H1 (cell line): ENCODE measurements at regions not wholly inside any gene's neighbourhood (a gene's known extent, or its start where the extent isn't known, plus 50 kb on each side); places are given as distances from the start of the nearest gene placed in this dataset.
A peak's percentile ranks its signal among the peaks of the same experiment; 100 is the strongest.

Experiments used
- CTCF ChIA-PET: fragments of 300-600 bp; sonication (Branson Sonifier 250); formaldehyde crosslinking; loops from one replicate; lab custom pipeline; 2021; ENCODE audit not compliant: partially characterized antibody; lab: Charles Lee
- POLR2A ChIA-PET: fragments of 300-600 bp; sonication (Branson Sonifier 250); formaldehyde crosslinking; loops from one replicate; lab custom pipeline; 2021; ENCODE audit warnings: inconsistent platforms; ENCODE audit not compliant: partially characterized antibody; lab: Charles Lee
- DNase-seq, 2 experiments: peaks; one replicate each; pipeline versions ENCODE4 v3.0.0 to v3.0.0-alpha.2; 2010 to 2022; ENCODE audit warnings: low spot score in 2 of 2, low read depth in 1 of 2, mixed read lengths in 1 of 2
- FAIRE-seq: peaks from 2 replicates; lab custom pipeline; 2011; peaks lifted over from hg19 to GRCh38; lab: Jason Lieb, UNC
- H2AFZ ChIP-seq: 2 replicates; pipeline ENCODE4 v1.8.1; 2012; ENCODE audit warnings: low read length, inconsistent platforms
- H2AK5ac ChIP-seq: 2 replicates; pipeline ENCODE4 v1.6.1; 2013; ENCODE audit warnings: low read depth, low read length
- H2BK120ac ChIP-seq: replicated peaks from 2 replicates; pipeline ENCODE3; 2013; ENCODE audit warnings: low read depth, low read length, inconsistent platforms
- H2BK12ac ChIP-seq: 2 replicates; pipeline ENCODE4 v1.6.1; 2013; ENCODE audit warnings: low read depth, low read length
- H2BK15ac ChIP-seq: 2 replicates; pipeline ENCODE4 v1.6.1; 2013; ENCODE audit warnings: low read length
- H2BK20ac ChIP-seq: 2 replicates; pipeline ENCODE4 v1.6.1; 2013; ENCODE audit warnings: low read length
- H2BK5ac ChIP-seq: 2 replicates; pipeline ENCODE4 v1.6.1; 2013; ENCODE audit warnings: low read depth, low read length
- H3K14ac ChIP-seq: 2 replicates; pipeline ENCODE4 v1.6.1; 2013; ENCODE audit warnings: inconsistent platforms; ENCODE audit not compliant: insufficient read length
- H3K18ac ChIP-seq: 2 replicates; pipeline ENCODE4 v1.6.1; 2013; ENCODE audit warnings: low read length; ENCODE audit errors: extremely low read depth
- H3K23ac ChIP-seq: 2 replicates; pipeline ENCODE4 v1.6.1; 2013; ENCODE audit warnings: inconsistent platforms; ENCODE audit not compliant: insufficient read length
- H3K23me2 ChIP-seq: 2 replicates; pipeline ENCODE4 v1.6.1; 2013; ENCODE audit warnings: low read depth, low read length
- H3K27ac ChIP-seq: 2 replicates; pipeline ENCODE4 v1.6.1; 2011; ENCODE audit warnings: low read depth, low read length, inconsistent platforms
- H3K27me3 ChIP-seq, 4 experiments: replicated peaks in 1 of 4; 1 replicate in 1 of 4; 2 replicates in 3 of 4; pipeline versions ENCODE4 v1.6.1 to v1.8.1; 2011 to 2013; ENCODE audit warnings: low read length in 3 of 4, mild to moderate bottlenecking in 3 of 4, inconsistent platforms in 2 of 4, mixed read lengths in 2 of 4, moderate library complexity in 1 of 4; ENCODE audit not compliant: control insufficient read depth in 3 of 4, insufficient read depth in 3 of 4; ENCODE audit errors: extremely low read depth in 1 of 4
- H3K36me3 ChIP-seq, 4 experiments: 2 replicates each; pipeline versions ENCODE4 v1.6.1 to v1.8.1; 2011 to 2013; ENCODE audit warnings: mild to moderate bottlenecking in 4 of 4, low read length in 3 of 4, moderate library complexity in 2 of 4, control low read depth in 1 of 4, inconsistent platforms in 1 of 4; ENCODE audit not compliant: insufficient read depth in 4 of 4, control insufficient read depth in 2 of 4
- H3K4ac ChIP-seq: replicated peaks from 2 replicates; pipeline ENCODE3; 2013; ENCODE audit warnings: low read length, low read depth, mixed read lengths, inconsistent platforms; ENCODE audit not compliant: insufficient read length
- H3K4me1 ChIP-seq, 4 experiments: replicated peaks in 1 of 4; 1 replicate in 1 of 4; 2 replicates in 3 of 4; pipeline versions ENCODE4 v1.6.1 to v1.8.1; 2011 to 2013; ENCODE audit warnings: low read length in 3 of 4, inconsistent platforms in 2 of 4, mixed read lengths in 1 of 4; ENCODE audit not compliant: insufficient read depth in 4 of 4, control insufficient read depth in 3 of 4
- H3K4me2 ChIP-seq, 2 experiments: 2 replicates each; pipeline versions ENCODE4 v1.6.1 to v1.8.1; 2011 to 2013; ENCODE audit warnings: low read depth in 2 of 2, low read length in 2 of 2, control low read depth in 1 of 2, inconsistent platforms in 1 of 2, mild to moderate bottlenecking in 1 of 2; ENCODE audit not compliant: insufficient read depth in 1 of 2
- H3K4me3 ChIP-seq, 4 experiments: fragments of 200-600, 300-600 bp in 1 of 4; sonication (generic), shearing (Covaris generic), sonication (Bioruptor Twin) in 1 of 4; 2 replicates each; pipeline versions ENCODE4 v1.5.1 to v1.8.1; 2011 to 2016; ENCODE audit warnings: low read length in 4 of 4, low read depth in 3 of 4, control low read depth in 2 of 4, inconsistent platforms in 2 of 4, mild to moderate bottlenecking in 2 of 4, mixed read lengths in 1 of 4, moderate library complexity in 1 of 4; ENCODE audit not compliant: insufficient read depth in 2 of 4; ENCODE audit errors: extremely low read depth in 1 of 4
- H3K56ac ChIP-seq: replicated peaks from 2 replicates; pipeline ENCODE3; 2013; ENCODE audit warnings: low read depth, mild to moderate bottlenecking, mixed read lengths, low read length, inconsistent platforms; ENCODE audit not compliant: insufficient read length
- H3K79me1 ChIP-seq: 2 replicates; pipeline ENCODE4 v1.6.1; 2013; ENCODE audit warnings: low read depth, low read length, control low read depth
- H3K79me2 ChIP-seq, 2 experiments: 2 replicates each; pipeline versions ENCODE4 v1.6.1 to v1.8.1; 2012 to 2013; ENCODE audit warnings: low read length in 2 of 2, mild to moderate bottlenecking in 2 of 2, inconsistent platforms in 1 of 2; ENCODE audit not compliant: insufficient read depth in 2 of 2, control insufficient read depth in 1 of 2
- H3K9ac ChIP-seq, 4 experiments: replicated peaks in 1 of 4; 1 replicate in 1 of 4; 2 replicates in 3 of 4; pipeline versions ENCODE4 v1.6.1 to v1.8.1; 2011 to 2013; ENCODE audit warnings: low read depth in 3 of 4, low read length in 3 of 4, control low read depth in 2 of 4, mild to moderate bottlenecking in 2 of 4, moderate library complexity in 2 of 4, inconsistent platforms in 1 of 4; ENCODE audit errors: extremely low read depth in 1 of 4
- H3K9me3 ChIP-seq, 2 experiments: 2 replicates each; pipeline versions ENCODE4 v1.6.1 to v1.8.1; 2012 to 2013; ENCODE audit warnings: mild to moderate bottlenecking in 2 of 2, moderate library complexity in 2 of 2, control low read depth in 1 of 2, inconsistent platforms in 1 of 2, low read depth in 1 of 2, low read length in 1 of 2, mixed read lengths in 1 of 2; ENCODE audit not compliant: insufficient read depth in 2 of 2
- H4K20me1 ChIP-seq, 2 experiments: replicated peaks in 1 of 2; 2 replicates each; pipeline versions ENCODE3 to v1.8.1; 2011 to 2013; ENCODE audit warnings: inconsistent platforms in 2 of 2, low read length in 2 of 2, mild to moderate bottlenecking in 1 of 2; ENCODE audit not compliant: insufficient read depth in 2 of 2, control insufficient read depth in 1 of 2
- H4K5ac ChIP-seq: 2 replicates; pipeline ENCODE4 v1.6.1; 2013; ENCODE audit warnings: low read length, low read depth, mixed read lengths, inconsistent platforms; ENCODE audit not compliant: insufficient read length
- H4K8ac ChIP-seq: 2 replicates; pipeline ENCODE4 v1.8.0; 2013; ENCODE audit warnings: mild to moderate bottlenecking, moderate library complexity, low read length, inconsistent platforms; ENCODE audit not compliant: insufficient read depth; ENCODE audit errors: extremely low read depth
- H4K91ac ChIP-seq: replicated peaks from 2 replicates; pipeline ENCODE3; 2013; ENCODE audit warnings: low read length, mixed read lengths, inconsistent platforms; ENCODE audit not compliant: insufficient read length
- ASH2L ChIP-seq: fragments of 200-600, 300-600 bp; sonication (generic); IDR thresholded peaks from one replicate; pipeline ENCODE4 v1.7.1; 2017; ENCODE audit warnings: low read length
- ATF3 ChIP-seq: IDR thresholded peaks from 2 replicates; pipeline ENCODE4 v1.6.1; 2011; ENCODE audit warnings: low read depth, mild to moderate bottlenecking, low read length; ENCODE audit not compliant: insufficient read depth
- CREB1 ChIP-seq: IDR thresholded peaks from 2 replicates; pipeline ENCODE4 v1.6.1; 2012; ENCODE audit warnings: inconsistent platforms
- EP300 ChIP-seq, 2 experiments: IDR thresholded peaks; 1 replicate in 1 of 2; 2 replicates in 1 of 2; pipeline ENCODE4 v1.6.1; 2011 to 2012; ENCODE audit warnings: low read depth in 2 of 2, low read length in 2 of 2, mild to moderate bottlenecking in 2 of 2, borderline replicate concordance in 1 of 2, inconsistent platforms in 1 of 2, moderate library complexity in 1 of 2
- JUND ChIP-seq: IDR thresholded peaks from 2 replicates; pipeline ENCODE4 v1.6.1; 2011; ENCODE audit warnings: mild to moderate bottlenecking, improper control_type of control experiment, low read length
- KDM1A ChIP-seq: fragments of 200-600, 300-600 bp; sonication (generic); IDR thresholded peaks from 2 replicates; pipeline ENCODE4 v1.7.1; 2016; ENCODE audit warnings: mild to moderate bottlenecking, low read length, borderline replicate concordance
- KDM4A ChIP-seq: IDR thresholded peaks from one replicate; pipeline ENCODE4 v1.7.1; 2012; ENCODE audit warnings: low read depth, mild to moderate bottlenecking, moderate library complexity, low read length, inconsistent platforms; ENCODE audit not compliant: severe bottlenecking
- NANOG ChIP-seq: IDR thresholded peaks from 2 replicates; pipeline ENCODE4 v1.6.1; 2011; ENCODE audit warnings: low read length, low read depth, mild to moderate bottlenecking, inconsistent platforms; ENCODE audit not compliant: insufficient read depth, poor library complexity, severe bottlenecking
- POLR2A ChIP-seq, 2 experiments: IDR thresholded peaks; 1 replicate in 1 of 2; 2 replicates in 1 of 2; pipeline ENCODE4 v1.6.1; 2011; ENCODE audit warnings: low read depth in 2 of 2, low read length in 2 of 2, mild to moderate bottlenecking in 2 of 2; ENCODE audit errors: control extremely low read depth in 1 of 2
- RBBP5 ChIP-seq: IDR thresholded peaks from 2 replicates; pipeline ENCODE4 v1.7.1; 2012; ENCODE audit warnings: low read depth, mild to moderate bottlenecking, inconsistent platforms, low read length, moderate library complexity, borderline replicate concordance
- RFX5 ChIP-seq: IDR thresholded peaks from 2 replicates; pipeline ENCODE4 v1.6.1; 2011; ENCODE audit warnings: low read depth, low read length, improper control_type of control experiment, borderline replicate concordance
- SP2 ChIP-seq: IDR thresholded peaks from 2 replicates; pipeline ENCODE4 v1.6.1; 2012; ENCODE audit warnings: mild to moderate bottlenecking, low read length, inconsistent platforms
- YY1 ChIP-seq: IDR thresholded peaks from 2 replicates; pipeline ENCODE4 v1.6.1; 2011; ENCODE audit warnings: low read depth, mild to moderate bottlenecking, low read length
- WGBS, 2 experiments: shearing (Covaris generic) in 1 of 2; methylation state at CpG; one replicate each; pipeline versions ENCODE4 v1.1.6 to v1.1.7; 2013 to 2015; ENCODE audit warnings: low lambda C conversion rate in 2 of 2, mixed read lengths in 2 of 2, inconsistent platforms in 1 of 2, low coverage in 1 of 2, missing lambda C conversion rate in 1 of 2; ENCODE audit not compliant: insufficient replicate concordance in 2 of 2, insufficient coverage in 1 of 2, insufficient read length in 1 of 2; ENCODE audit errors: extremely low coverage in 1 of 2, missing lambda C conversion rate in 1 of 2; 5-methylcytosine and 5-hydroxymethylcytosine counted together

- Histone ChIP-seq H3K79me1 (no peaks in the 10 kb centered on the region), H3K79me2 (no peaks in the 10 kb centered on the region), H3K4me3 (no peak overlapping the region), H3K18ac (no peak overlapping the region; the same call in 1 of the 2 replicates), H2BK20ac (peak overlapping the region; percentile 86), H2BK120ac (no peak overlapping the region), H3K23ac (no peak overlapping the region), H4K20me1 (no peaks in the 10 kb centered on the region), H4K5ac (no peak overlapping the region), H4K8ac (no peak overlapping the region), H3K4me1 (peaks cover 0 to 3% (median under 1%) of the 10 kb centered on the region in 4 experiments; a peak in 2 of 7 replicates), H3K9ac (no peak overlapping the region), H3K23me2 (no peaks in the 10 kb centered on the region), H2AFZ (peak overlapping the region; percentile 31; the same call in 1 of the 2 replicates), H3K36me3 (no peaks in the 10 kb centered on the region), H3K27ac (no peak overlapping the region), H3K56ac (no peak overlapping the region), H2AK5ac (no peak overlapping the region), H3K4ac (no peak overlapping the region), H2BK5ac (no peak overlapping the region), H3K14ac (no peak overlapping the region), H3K4me2 (peak overlapping the region in 1 of 2 experiments; percentile 1; a peak in 1 of 4 replicates), H2BK12ac (no peak overlapping the region; the same call in 1 of the 2 replicates), H2BK15ac (0 out of 2 replicates have a peak overlapping the region, but pooled peaks have one; percentile 88), H3K27me3 (no peaks in the 10 kb centered on the region), H4K91ac (no peak overlapping the region), H3K9me3 (no peaks in the 10 kb centered on the region)
- CTCF ChIA-PET = interaction anchor here (1.0 to 2.1 kb wide), 3 partner anchors 10 to 425 kb away, joined by 3 to 10 read pairs (median 4); no protein-coding TSS in a partner anchor
- FAIRE-seq (no peak), DNase-seq (no peak)
- POLR2A ChIA-PET = interaction anchor here (0.6 kb wide), 1 partner anchor 516 kb away, joined by 3 read pairs; no protein-coding TSS in a partner anchor
- WGBS, 2 experiments = 76% methylated on average over 2 of the region's 2 CpGs; no CpG with 5 or more reads in 1 of the 2 experiments
- TF ChIP-seq YY1 = no peak
- TF ChIP-seq POLR2A (IDR thresholded peaks at IDR 0.05; ENCODE audit: control extremely low read depth in 1 of 2, low read depth in 2 of 2, low read length in 2 of 2) = no peak
- TF ChIP-seq CREB1 = no peak
- no peak for TF ChIP-seq JUND
- no peak for TF ChIP-seq KDM1A
- no peak for TF ChIP-seq KDM4A
- TF ChIP-seq SP2 = no peak
- TF ChIP-seq EP300 (IDR thresholded peaks at IDR 0.05; ENCODE audit: borderline replicate concordance in 1 of 2, low read depth in 2 of 2, low read length in 2 of 2) = no peak
- TF ChIP-seq ATF3 = no peak
- TF ChIP-seq RFX5 = no peak
- TF ChIP-seq ASH2L = no peak
- TF ChIP-seq RBBP5 = no peak
- TF ChIP-seq NANOG = no peak
Observed at GRCh38 chr15:62316413-62317060, 151.5 kb upstream of the C2CD4B start.
